ENCODE measurements at regions not wholly inside any gene's neighbourhood (a gene's known extent, or its start where the extent isn't known, plus 50 kb on each side); places are given as distances from the start of the nearest gene placed in this dataset.

DNA sequence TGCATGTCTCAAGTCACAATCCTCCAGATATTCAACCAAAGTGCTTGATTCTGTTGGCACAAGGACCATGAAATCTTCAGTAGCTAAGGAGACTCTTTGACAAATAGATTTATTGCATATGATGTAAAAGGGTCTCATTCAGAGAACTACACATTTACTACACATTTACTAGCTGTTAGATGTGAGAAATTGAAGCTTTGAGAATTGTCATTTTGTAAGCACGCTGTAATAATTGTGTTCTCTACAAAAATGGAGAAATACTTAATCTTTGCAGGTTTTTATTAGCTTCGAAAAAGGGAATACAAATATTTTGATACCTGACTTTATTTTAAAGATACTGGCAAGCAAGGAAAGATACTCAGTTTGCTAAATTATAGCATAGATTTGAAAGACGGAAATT, 70.2 kb upstream of the CHD2 start:
- H3K4me2 ChIP-seq = peak overlapping the region; percentile 45
- Mint-ChIP-seq H3K36me3 (ENCODE audit: low read depth) (no peaks in the 10 kb centered on the region), H3K27me3 (ENCODE audit: insufficient read depth, low read depth, poor library complexity) (peaks cover 18% of the 10 kb centered on the region), H3K4me1 (peaks cover 52% of the 10 kb centered on the region), H3K4me3 (no peak overlapping the region), H3K27ac (peak overlapping the region; percentile 47), H3K9me3 (no peaks in the 10 kb centered on the region)
- H4K20me1 ChIP-seq (replicated peaks; ENCODE audit: insufficient read depth) = no peaks in the 10 kb centered on the region
- no peaks in the 10 kb centered on the region for H3K79me2 ChIP-seq (replicated peaks; ENCODE audit: insufficient read depth)
- H2AFZ ChIP-seq = no peak overlapping the region
- no peak overlapping the region for H3K4me3 ChIP-seq
- DNase-seq (ENCODE audit: low spot score) (no peak), ATAC-seq (no peak)
- peaks cover 41% of the 10 kb centered on the region for H3K4me1 ChIP-seq (ENCODE audit: insufficient read depth)
- 0 out of 2 replicates have a peak, but pooled peaks cover 11% of the 10 kb centered on the region for H3F3A ChIP-seq (replicated peaks; ENCODE audit: low read depth)
- no peaks in the 10 kb centered on the region for H3K9me2 ChIP-seq (ENCODE audit: insufficient read depth)
- no peaks in the 10 kb centered on the region for H3K27me3 ChIP-seq (ENCODE audit: insufficient read depth)
- TF ChIP-seq, protein P1, sequence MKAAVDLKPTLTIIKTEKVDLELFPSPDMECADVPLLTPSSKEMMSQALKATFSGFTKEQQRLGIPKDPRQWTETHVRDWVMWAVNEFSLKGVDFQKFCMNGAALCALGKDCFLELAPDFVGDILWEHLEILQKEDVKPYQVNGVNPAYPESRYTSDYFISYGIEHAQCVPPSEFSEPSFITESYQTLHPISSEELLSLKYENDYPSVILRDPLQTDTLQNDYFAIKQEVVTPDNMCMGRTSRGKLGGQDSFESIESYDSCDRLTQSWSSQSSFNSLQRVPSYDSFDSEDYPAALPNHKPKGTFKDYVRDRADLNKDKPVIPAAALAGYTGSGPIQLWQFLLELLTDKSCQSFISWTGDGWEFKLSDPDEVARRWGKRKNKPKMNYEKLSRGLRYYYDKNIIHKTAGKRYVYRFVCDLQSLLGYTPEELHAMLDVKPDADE (IDR thresholded peaks at IDR 0.05) = no peak
- TF ChIP-seq CREB1 (CRISPR knock-in tag; IDR thresholded peaks at IDR 0.05; ENCODE audit: low read depth) (no peak), POLR2AphosphoS5 (IDR thresholded peaks at IDR 0.05; ENCODE audit: low read depth) (no peak), STAT1 (IDR thresholded peaks at IDR 0.05; ENCODE audit: unreplicated experiment) (no peak), EZH2phosphoT487 (IDR thresholded peaks at IDR 0.05; ENCODE audit: unreplicated experiment) (no peak), ZNF114 (CRISPR knock-in tag; IDR thresholded peaks at IDR 0.05) (no peak), ZNF331 (CRISPR knock-in tag; IDR thresholded peaks at IDR 0.05; ENCODE audit: low read depth) (no peak), NANOG (IDR thresholded peaks at IDR 0.05; ENCODE audit: borderline replicate concordance) (no peak), JUNB (IDR thresholded peaks at IDR 0.05; ENCODE audit: unreplicated experiment) (no peak), EZH2 (IDR thresholded peaks at IDR 0.05; ENCODE audit: low read depth, unreplicated experiment) (no peak)
- TF ChIP-seq, protein P2, sequence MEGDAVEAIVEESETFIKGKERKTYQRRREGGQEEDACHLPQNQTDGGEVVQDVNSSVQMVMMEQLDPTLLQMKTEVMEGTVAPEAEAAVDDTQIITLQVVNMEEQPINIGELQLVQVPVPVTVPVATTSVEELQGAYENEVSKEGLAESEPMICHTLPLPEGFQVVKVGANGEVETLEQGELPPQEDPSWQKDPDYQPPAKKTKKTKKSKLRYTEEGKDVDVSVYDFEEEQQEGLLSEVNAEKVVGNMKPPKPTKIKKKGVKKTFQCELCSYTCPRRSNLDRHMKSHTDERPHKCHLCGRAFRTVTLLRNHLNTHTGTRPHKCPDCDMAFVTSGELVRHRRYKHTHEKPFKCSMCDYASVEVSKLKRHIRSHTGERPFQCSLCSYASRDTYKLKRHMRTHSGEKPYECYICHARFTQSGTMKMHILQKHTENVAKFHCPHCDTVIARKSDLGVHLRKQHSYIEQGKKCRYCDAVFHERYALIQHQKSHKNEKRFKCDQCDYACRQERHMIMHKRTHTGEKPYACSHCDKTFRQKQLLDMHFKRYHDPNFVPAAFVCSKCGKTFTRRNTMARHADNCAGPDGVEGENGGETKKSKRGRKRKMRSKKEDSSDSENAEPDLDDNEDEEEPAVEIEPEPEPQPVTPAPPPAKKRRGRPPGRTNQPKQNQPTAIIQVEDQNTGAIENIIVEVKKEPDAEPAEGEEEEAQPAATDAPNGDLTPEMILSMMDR (conservative IDR thresholded peaks at IDR 0.05; ENCODE audit: low read depth in 2 of 2) = no peak
- TF ChIP-seq, protein P3, sequence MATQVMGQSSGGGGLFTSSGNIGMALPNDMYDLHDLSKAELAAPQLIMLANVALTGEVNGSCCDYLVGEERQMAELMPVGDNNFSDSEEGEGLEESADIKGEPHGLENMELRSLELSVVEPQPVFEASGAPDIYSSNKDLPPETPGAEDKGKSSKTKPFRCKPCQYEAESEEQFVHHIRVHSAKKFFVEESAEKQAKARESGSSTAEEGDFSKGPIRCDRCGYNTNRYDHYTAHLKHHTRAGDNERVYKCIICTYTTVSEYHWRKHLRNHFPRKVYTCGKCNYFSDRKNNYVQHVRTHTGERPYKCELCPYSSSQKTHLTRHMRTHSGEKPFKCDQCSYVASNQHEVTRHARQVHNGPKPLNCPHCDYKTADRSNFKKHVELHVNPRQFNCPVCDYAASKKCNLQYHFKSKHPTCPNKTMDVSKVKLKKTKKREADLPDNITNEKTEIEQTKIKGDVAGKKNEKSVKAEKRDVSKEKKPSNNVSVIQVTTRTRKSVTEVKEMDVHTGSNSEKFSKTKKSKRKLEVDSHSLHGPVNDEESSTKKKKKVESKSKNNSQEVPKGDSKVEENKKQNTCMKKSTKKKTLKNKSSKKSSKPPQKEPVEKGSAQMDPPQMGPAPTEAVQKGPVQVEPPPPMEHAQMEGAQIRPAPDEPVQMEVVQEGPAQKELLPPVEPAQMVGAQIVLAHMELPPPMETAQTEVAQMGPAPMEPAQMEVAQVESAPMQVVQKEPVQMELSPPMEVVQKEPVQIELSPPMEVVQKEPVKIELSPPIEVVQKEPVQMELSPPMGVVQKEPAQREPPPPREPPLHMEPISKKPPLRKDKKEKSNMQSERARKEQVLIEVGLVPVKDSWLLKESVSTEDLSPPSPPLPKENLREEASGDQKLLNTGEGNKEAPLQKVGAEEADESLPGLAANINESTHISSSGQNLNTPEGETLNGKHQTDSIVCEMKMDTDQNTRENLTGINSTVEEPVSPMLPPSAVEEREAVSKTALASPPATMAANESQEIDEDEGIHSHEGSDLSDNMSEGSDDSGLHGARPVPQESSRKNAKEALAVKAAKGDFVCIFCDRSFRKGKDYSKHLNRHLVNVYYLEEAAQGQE (IDR thresholded peaks at IDR 0.05; ENCODE audit: unreplicated experiment) = no peak
- TF ChIP-seq, protein P4, sequence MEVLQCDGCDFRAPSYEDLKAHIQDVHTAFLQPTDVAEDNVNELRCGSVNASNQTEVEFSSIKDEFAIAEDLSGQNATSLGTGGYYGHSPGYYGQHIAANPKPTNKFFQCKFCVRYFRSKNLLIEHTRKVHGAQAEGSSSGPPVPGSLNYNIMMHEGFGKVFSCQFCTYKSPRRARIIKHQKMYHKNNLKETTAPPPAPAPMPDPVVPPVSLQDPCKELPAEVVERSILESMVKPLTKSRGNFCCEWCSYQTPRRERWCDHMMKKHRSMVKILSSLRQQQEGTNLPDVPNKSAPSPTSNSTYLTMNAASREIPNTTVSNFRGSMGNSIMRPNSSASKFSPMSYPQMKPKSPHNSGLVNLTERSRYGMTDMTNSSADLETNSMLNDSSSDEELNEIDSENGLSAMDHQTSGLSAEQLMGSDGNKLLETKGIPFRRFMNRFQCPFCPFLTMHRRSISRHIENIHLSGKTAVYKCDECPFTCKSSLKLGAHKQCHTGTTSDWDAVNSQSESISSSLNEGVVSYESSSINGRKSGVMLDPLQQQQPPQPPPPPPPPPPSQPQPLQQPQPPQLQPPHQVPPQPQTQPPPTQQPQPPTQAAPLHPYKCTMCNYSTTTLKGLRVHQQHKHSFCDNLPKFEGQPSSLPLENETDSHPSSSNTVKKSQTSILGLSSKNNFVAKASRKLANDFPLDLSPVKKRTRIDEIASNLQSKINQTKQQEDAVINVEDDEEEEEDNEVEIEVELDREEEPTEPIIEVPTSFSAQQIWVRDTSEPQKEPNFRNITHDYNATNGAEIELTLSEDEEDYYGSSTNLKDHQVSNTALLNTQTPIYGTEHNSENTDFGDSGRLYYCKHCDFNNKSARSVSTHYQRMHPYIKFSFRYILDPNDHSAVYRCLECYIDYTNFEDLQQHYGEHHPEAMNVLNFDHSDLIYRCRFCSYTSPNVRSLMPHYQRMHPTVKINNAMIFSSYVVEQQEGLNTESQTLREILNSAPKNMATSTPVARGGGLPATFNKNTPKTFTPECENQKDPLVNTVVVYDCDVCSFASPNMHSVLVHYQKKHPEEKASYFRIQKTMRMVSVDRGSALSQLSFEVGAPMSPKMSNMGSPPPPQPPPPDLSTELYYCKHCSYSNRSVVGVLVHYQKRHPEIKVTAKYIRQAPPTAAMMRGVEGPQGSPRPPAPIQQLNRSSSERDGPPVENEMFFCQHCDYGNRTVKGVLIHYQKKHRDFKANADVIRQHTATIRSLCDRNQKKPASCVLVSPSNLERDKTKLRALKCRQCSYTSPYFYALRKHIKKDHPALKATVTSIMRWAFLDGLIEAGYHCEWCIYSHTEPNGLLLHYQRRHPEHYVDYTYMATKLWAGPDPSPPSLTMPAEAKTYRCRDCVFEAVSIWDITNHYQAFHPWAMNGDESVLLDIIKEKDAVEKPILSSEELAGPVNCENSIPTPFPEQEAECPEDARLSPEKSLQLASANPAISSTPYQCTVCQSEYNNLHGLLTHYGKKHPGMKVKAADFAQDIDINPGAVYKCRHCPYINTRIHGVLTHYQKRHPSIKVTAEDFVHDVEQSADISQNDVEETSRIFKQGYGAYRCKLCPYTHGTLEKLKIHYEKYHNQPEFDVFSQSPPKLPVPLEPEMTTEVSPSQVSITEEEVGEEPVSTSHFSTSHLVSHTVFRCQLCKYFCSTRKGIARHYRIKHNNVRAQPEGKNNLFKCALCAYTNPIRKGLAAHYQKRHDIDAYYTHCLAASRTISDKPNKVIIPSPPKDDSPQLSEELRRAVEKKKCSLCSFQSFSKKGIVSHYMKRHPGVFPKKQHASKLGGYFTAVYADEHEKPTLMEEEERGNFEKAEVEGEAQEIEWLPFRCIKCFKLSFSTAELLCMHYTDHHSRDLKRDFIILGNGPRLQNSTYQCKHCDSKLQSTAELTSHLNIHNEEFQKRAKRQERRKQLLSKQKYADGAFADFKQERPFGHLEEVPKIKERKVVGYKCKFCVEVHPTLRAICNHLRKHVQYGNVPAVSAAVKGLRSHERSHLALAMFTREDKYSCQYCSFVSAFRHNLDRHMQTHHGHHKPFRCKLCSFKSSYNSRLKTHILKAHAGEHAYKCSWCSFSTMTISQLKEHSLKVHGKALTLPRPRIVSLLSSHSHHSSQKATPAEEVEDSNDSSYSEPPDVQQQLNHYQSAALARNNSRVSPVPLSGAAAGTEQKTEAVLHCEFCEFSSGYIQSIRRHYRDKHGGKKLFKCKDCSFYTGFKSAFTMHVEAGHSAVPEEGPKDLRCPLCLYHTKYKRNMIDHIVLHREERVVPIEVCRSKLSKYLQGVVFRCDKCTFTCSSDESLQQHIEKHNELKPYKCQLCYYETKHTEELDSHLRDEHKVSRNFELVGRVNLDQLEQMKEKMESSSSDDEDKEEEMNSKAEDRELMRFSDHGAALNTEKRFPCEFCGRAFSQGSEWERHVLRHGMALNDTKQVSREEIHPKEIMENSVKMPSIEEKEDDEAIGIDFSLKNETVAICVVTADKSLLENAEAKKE (CRISPR knock-in tag; IDR thresholded peaks at IDR 0.05) = no peak
- H3K36me3 ChIP-seq (ENCODE audit: insufficient read depth) = no peaks in the 10 kb centered on the region
- 0 out of 2 replicates have a peak overlapping the region, but pooled peaks have one; percentile 8 for H3K27ac ChIP-seq (ENCODE audit: low read depth)

Data from GM23338 (cell line).